AG10803 (cell line): ENCODE measurements at regions not wholly inside any gene's neighbourhood (a gene's known extent, or its start where the extent isn't known, plus 50 kb on each side); places are given as distances from the start of the nearest gene placed in this dataset.

Source experiments
- DNase-seq: peaks from one replicate; pipeline ENCODE4 v3.0.0; 2010; ENCODE audit warnings: low read depth
- H3K4me3 ChIP-seq: 2 replicates; pipeline ENCODE4 v1.5.1; 2011; ENCODE audit warnings: mild to moderate bottlenecking, low read length, control low read depth
- TF ChIP-seq, protein P1 (sequence below): conservative IDR thresholded peaks from 2 replicates; pipeline ENCODE4 v1.5.1; 2011; ENCODE audit warnings: mild to moderate bottlenecking, low read length, control low read depth, inconsistent platforms

DNA sequence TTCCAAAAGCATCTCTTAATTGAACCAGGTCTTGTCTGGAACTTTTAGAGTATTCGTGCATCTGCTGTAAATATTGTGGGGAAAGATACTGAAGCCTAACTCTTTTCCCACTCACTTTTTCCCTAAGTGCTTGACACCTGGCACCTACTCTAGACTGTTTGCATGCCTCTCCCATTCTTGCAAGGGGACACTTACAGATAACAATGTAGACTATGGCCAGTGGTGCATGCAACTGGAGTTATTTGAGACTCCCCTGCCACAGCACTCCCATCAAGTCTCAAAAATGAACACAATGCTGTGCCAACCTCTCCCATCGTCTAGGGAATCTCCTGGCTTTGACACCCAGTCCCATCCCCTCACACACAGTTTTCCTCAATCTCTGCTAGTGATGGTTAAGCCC lies 118.6 kb upstream of the ATP1B1 start:
- TF ChIP-seq, protein P1, sequence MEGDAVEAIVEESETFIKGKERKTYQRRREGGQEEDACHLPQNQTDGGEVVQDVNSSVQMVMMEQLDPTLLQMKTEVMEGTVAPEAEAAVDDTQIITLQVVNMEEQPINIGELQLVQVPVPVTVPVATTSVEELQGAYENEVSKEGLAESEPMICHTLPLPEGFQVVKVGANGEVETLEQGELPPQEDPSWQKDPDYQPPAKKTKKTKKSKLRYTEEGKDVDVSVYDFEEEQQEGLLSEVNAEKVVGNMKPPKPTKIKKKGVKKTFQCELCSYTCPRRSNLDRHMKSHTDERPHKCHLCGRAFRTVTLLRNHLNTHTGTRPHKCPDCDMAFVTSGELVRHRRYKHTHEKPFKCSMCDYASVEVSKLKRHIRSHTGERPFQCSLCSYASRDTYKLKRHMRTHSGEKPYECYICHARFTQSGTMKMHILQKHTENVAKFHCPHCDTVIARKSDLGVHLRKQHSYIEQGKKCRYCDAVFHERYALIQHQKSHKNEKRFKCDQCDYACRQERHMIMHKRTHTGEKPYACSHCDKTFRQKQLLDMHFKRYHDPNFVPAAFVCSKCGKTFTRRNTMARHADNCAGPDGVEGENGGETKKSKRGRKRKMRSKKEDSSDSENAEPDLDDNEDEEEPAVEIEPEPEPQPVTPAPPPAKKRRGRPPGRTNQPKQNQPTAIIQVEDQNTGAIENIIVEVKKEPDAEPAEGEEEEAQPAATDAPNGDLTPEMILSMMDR = no peak
- H3K4me3 ChIP-seq = no peak overlapping the region
- no peak for DNase-seq

DNA sequence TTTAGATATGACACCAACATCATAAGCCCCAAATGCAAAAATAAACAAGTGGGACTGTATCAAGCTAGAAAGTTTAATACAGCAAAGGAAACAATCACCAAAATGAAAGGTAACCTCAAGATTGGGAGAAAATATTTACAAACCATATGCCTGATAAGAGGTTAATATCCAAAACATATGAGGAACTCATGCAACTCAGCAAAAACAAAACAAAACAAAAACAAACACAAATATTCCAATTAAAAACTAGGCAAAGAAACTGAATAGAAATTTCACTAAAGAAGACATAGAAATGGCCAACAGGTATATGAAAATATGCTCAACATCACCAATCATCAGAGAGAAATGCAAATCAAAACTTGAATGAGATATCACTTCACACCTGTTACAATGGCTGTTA lies 116.5 kb upstream of the ATP1B1 start:
- H3K4me3 ChIP-seq = no peak overlapping the region
- TF ChIP-seq, protein P1 = no peak
- DNase-seq = no peak

DNA sequence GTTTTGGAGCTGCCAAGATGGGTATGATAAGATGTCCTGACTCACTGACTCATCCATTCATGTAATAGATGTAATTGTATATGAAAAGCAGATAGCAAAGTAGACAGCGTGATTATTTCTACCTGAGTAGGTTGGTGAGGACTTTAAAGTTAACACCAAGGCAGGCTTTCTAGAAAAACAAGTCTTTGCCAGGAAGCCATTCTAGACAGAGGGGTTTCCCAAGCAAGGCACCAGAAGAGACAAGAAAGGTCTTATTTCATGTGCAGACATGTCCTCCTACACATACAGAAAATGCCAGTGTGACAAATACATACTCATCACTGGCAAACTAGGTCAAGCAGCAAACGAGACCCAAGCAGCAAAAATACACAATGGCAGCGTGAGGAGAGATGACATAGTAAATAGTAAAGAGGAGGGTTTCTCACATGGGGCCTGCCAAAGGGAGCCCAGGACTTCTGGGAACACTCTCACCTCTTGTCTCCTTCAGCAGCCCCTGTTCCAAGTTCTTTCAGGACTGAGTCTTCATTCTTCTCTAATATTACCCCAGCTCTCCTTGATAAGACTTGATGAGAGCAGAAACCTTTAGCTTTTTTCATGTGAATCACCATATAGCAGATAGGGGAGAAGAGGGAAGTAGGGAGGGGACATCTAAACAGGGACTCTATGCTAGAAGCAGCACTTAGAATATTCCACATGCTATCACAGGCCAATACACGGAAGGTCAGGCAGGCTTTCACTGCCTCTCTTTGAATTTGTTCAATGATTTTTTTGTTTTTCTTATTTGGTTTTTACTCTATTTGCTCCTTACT lies 114.6 kb upstream of the ATP1B1 start:
- TF ChIP-seq, protein P1 = no peak
- DNase-seq = no peak

DNA sequence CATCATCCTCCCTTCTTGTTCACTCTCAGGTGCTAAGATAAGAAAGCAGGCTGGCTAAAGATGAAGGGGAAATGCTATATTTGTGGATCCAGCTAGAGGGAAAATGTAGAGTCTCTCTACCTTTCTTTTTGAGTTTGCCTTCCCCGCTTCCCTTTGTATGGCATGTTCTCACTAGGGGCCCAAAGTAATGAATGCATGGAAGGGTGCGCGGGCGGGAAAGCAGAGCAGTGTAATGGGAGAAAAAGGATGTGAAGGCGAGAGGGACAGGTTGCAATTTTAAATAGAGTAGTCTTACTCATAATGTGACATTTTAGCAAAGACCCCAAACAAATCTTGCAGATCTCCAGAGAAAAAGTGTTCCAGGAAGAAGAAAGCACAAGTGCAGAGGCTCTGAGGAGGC lies 105.1 kb upstream of the ATP1B1 start:
- TF ChIP-seq, protein P1 = no peak
- no peak overlapping the region for H3K4me3 ChIP-seq
- no peak for DNase-seq

More for the DNA sequence above, 114.6 kb upstream of the ATP1B1 start:
- no peak overlapping the region for H3K4me3 ChIP-seq

DNA sequence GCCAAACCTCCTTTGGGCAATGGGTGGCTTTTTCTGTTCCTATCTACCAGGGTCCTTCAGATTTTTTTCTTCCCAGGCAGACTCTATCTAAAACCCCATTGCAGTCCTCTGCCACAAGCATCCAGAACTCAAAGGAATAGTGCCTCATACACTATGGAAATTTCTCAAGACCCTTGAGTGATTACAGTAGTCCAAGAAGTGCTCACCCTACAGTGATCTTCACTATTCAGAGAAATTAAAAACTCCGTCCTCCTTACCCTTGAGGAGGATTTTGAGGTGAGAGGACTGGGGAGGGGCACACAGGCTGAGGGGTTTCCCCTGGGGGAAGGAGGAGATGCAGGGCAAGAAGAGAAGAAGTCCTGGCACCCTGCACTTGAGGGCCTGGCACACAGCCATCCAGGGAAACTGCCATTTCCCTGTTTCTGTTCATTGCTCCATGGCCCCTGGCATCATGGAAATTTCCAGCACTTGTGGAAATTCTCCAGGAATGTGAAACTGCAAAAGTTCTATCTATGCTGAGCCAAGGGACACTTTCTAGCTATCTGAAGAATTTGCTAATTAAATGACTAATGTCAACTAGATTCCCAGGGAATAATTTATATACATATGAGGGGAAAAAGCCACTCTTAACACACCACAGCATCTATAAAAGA lies 102.5 kb upstream of the ATP1B1 start:
- TF ChIP-seq, protein P1 = no peak
- H3K4me3 ChIP-seq = no peak overlapping the region
- DNase-seq = peak; percentile 43

DNA sequence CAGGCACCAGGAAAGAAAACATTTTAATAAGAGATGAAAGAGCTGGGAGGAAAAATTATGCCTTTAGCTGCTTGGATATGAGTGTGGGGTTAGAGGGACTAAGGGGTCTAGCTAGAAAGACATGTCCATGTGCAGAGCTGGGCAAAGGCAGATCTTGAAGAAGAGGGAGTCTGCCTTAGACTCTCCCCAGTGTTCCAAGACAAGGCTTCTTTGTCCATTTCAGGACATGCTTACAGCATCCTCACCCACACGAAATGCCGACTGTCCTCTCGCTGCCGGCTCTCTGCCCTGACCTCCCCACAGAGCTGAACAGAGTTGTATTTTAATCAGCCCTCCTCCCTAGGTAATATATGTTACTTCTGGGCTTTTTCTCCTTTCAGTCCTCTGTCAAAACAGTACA lies 100.7 kb upstream of the ATP1B1 start:
- no peak overlapping the region for H3K4me3 ChIP-seq
- TF ChIP-seq, protein P1 = no peak
- no peak for DNase-seq

DNA sequence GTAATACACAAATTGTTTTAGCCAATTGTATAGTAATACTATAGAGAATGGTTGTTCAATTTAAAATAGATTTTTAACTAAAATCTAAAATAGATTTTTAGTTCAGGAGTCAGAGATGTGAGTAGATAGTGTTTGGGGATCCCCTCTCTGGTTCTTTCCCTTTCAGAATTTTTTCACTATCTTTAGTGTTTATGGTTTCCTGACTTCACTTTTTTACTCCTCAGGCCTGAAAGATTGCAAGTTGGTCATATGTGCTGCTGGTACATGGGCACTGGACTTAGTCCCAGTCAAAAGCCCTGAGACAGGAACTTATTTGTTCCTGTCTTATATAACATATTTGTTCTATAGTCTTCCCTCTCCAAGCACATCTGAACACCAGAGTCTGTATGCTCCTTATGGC lies 96.8 kb upstream of the ATP1B1 start:
- TF ChIP-seq, protein P1 = no peak
- no peak overlapping the region for H3K4me3 ChIP-seq
- no peak for DNase-seq
